ENCODE measurements at regions not wholly inside any gene's neighbourhood (a gene's known extent, or its start where the extent isn't known, plus 50 kb on each side); places are given as distances from the start of the nearest gene placed in this dataset.

- TF ChIP-seq TSHZ1 (tag by site-specific recombination; IDR thresholded peaks at IDR 0.05; ENCODE audit: borderline replicate concordance), result no peak
These were observed 843.8 kb upstream of the LRRTM1 start (continued) for GRCh38 chr2:81148323-81148722.

GRCh38 chr2:81136296-81136695, 831.7 kb upstream of the LRRTM1 start:
- POLR2A ChIA-PET, result no interaction called here
- Histone ChIP-seq H3K36me3 (ENCODE audit: control insufficient read depth in 2 of 2, insufficient read depth in 1 of 2, low read length in 2 of 2) (no peaks in the 10 kb centered on the region), H3K4me1 (ENCODE audit: control insufficient read depth, insufficient read depth, low read length) (no peaks in the 10 kb centered on the region), H3K4me3 (ENCODE audit: low read depth, low read length) (no peak overlapping the region), H3K27ac (ENCODE audit: extremely low read depth, low read depth, low read length) (no peak overlapping the region), H3K9me3 (ENCODE audit: control insufficient read depth, insufficient read depth, low read depth, low read length) (no peaks in the 10 kb centered on the region)
- TF ChIP-seq ZNF324 (tag by site-specific recombination; IDR thresholded peaks at IDR 0.05), result no peak
- no peak for TF ChIP-seq HOXA7 (CRISPR knock-in tag; IDR thresholded peaks at IDR 0.05; ENCODE audit: borderline replicate concordance)
- no peak for TF ChIP-seq PRDM4 (tag by site-specific recombination; IDR thresholded peaks at IDR 0.05)
- TF ChIP-seq ZNF701 (tag by site-specific recombination; IDR thresholded peaks at IDR 0.05), result no peak
- TF ChIP-seq YY2 (tag by site-specific recombination; IDR thresholded peaks at IDR 0.05), result no peak
- TF ChIP-seq ZSCAN5A (tag by site-specific recombination; IDR thresholded peaks at IDR 0.05), result no peak
- no peak for TF ChIP-seq ZNF426 (tag by site-specific recombination; IDR thresholded peaks at IDR 0.05)
- TF ChIP-seq ZNF16 (tag by site-specific recombination; IDR thresholded peaks at IDR 0.05; ENCODE audit: low read depth), result no peak
- no peak for TF ChIP-seq KLF1 (tag by site-specific recombination; IDR thresholded peaks at IDR 0.05)
- CTCF ChIA-PET, result no interaction called here

GRCh38 chr2:81097361-81097760, 792.8 kb upstream of the LRRTM1 start:
- Histone ChIP-seq H3K4me3 (ENCODE audit: low read depth, low read length) (no peak overlapping the region), H3K9me3 (ENCODE audit: control insufficient read depth, insufficient read depth, low read depth, low read length) (no peaks in the 10 kb centered on the region), H3K27ac (ENCODE audit: extremely low read depth, low read depth, low read length) (no peak overlapping the region), H3K36me3 (ENCODE audit: control insufficient read depth in 2 of 2, insufficient read depth in 1 of 2, low read length in 2 of 2) (no peaks in the 10 kb centered on the region), H3K4me1 (ENCODE audit: control insufficient read depth, insufficient read depth, low read length) (no peaks in the 10 kb centered on the region)
- POLR2A ChIA-PET, result no interaction called here
- CTCF ChIA-PET, result no interaction called here
- TF ChIP-seq ZNF521 (tag by site-specific recombination; IDR thresholded peaks at IDR 0.05) (no peak), ZBTB11 (tag by site-specific recombination; conservative IDR thresholded peaks at IDR 0.05; ENCODE audit: low read depth) (no peak), ZNF404 (tag by site-specific recombination; IDR thresholded peaks at IDR 0.05) (no peak), ZNF704 (tag by site-specific recombination; IDR thresholded peaks at IDR 0.05) (no peak), ZNF138 (tag by site-specific recombination; IDR thresholded peaks at IDR 0.05; ENCODE audit: borderline replicate concordance) (no peak), ZNF645 (tag by site-specific recombination; IDR thresholded peaks at IDR 0.05) (no peak), BCL11B (tag by site-specific recombination; IDR thresholded peaks at IDR 0.05; ENCODE audit: low read depth) (no peak), ZNF214 (tag by site-specific recombination; IDR thresholded peaks at IDR 0.05; ENCODE audit: borderline replicate concordance) (no peak), FEZF1 (tag by site-specific recombination; IDR thresholded peaks at IDR 0.05) (no peak), ZNF223 (tag by site-specific recombination; IDR thresholded peaks at IDR 0.05) (no peak)

Measured in HEK293 (cell line).